NT2/D1 (cell line): ENCODE measurements at regions not wholly inside any gene's neighbourhood (a gene's known extent, or its start where the extent isn't known, plus 50 kb on each side); places are given as distances from the start of the nearest gene placed in this dataset.

Experiments
- SUZ12 ChIP-seq: IDR thresholded peaks from 2 replicates; pipeline ENCODE4 v1.6.1; 2011; ENCODE audit not compliant: insufficient read length, insufficient read depth; ENCODE audit errors: extremely low read depth
- YY1 ChIP-seq: IDR thresholded peaks from 2 replicates; pipeline ENCODE4 v1.6.1; 2011; ENCODE audit not compliant: insufficient read length, insufficient read depth
- ZNF274 ChIP-seq: IDR thresholded peaks from 2 replicates; pipeline ENCODE4 v1.6.1; 2011; ENCODE audit warnings: mild to moderate bottlenecking, low read depth, low read length

- no peak for TF ChIP-seq ZNF274
- no peak for TF ChIP-seq SUZ12
- TF ChIP-seq YY1, result no peak
These were observed 106.5 kb upstream of the SLC4A7 start for GRCh38 chr3:27590437-27591298.
